Thoracic aorta (tissue), 2 donors: ENCODE measurements at regions not wholly inside any gene's neighbourhood (a gene's known extent, or its start where the extent isn't known, plus 50 kb on each side); places are given as distances from the start of the nearest gene placed in this dataset.

Experiments
- ATAC-seq: fragments of 150-250 bp; one replicate; pipeline ENCODE4 v1.8.0; 2017; ENCODE audit warnings: low read depth; ENCODE audit not compliant: insufficient number of reproducible peaks, low FRiP score
- DNase-seq: peaks from one replicate; pipeline ENCODE4 v3.0.0-alpha.2; 2020; ENCODE audit warnings: low spot score
- H3K27ac ChIP-seq, 2 donors: fragments of 200-600 bp; sonication (generic); 1 replicate in 1 of 2; 2 replicates in 1 of 2; pipeline ENCODE4 v1.5.1; 2016; ENCODE audit warnings: mild to moderate bottlenecking in 2 of 2, moderate library complexity in 2 of 2
- H3K27me3 ChIP-seq: fragments of 200-600 bp; sonication (generic); replicated peaks from 2 replicates; pipeline ENCODE4 v1.6.0; 2016; ENCODE audit warnings: mild to moderate bottlenecking; ENCODE audit not compliant: insufficient read depth
- H3K36me3 ChIP-seq: fragments of 200-600 bp; sonication (generic); one replicate; pipeline ENCODE4 v1.5.1; 2016
- H3K4me1 ChIP-seq, 2 donors: fragments of 200-600 bp; sonication (generic); 1 replicate in 1 of 2; 2 replicates in 1 of 2; pipeline versions ENCODE4 v1.5.1 to v1.6.0; 2016; ENCODE audit warnings: low read depth in 2 of 2, mild to moderate bottlenecking in 1 of 2; ENCODE audit not compliant: control insufficient read depth in 1 of 2
- H3K4me3 ChIP-seq: fragments of 200-600 bp; sonication (generic); 2 replicates; pipeline ENCODE4 v1.5.1; 2016; ENCODE audit warnings: mild to moderate bottlenecking
- H3K9me3 ChIP-seq: fragments of 200-600 bp; sonication (generic); 2 replicates; pipeline ENCODE4 v1.5.1; 2016
- CTCF ChIP-seq: fragments of 200-600 bp; sonication (generic); IDR thresholded peaks from one replicate; pipeline ENCODE4 v1.5.1; 2019; ENCODE audit warnings: antibody characterized with exemption

- no peak overlapping the region for H3K4me3 ChIP-seq
- DNase-seq: no peak
- no peaks in the 10 kb centered on the region for H3K27me3 ChIP-seq
- no peaks in the 10 kb centered on the region for H3K4me1 ChIP-seq
- no peak overlapping the region for H3K27ac ChIP-seq
- H3K36me3 ChIP-seq: no peaks in the 10 kb centered on the region
- TF ChIP-seq CTCF: no peak
- H3K9me3 ChIP-seq: no peaks in the 10 kb centered on the region
- ATAC-seq: no peak
These were observed 178.6 kb downstream of the GATA3 start for GRCh38 chr10:8233049-8233448.

- H3K9me3 ChIP-seq: no peaks in the 10 kb centered on the region
- no peaks in the 10 kb centered on the region for H3K36me3 ChIP-seq
- no peak overlapping the region for H3K27ac ChIP-seq
- no peak overlapping the region for H3K4me3 ChIP-seq
- H3K27me3 ChIP-seq: no peaks in the 10 kb centered on the region
- ATAC-seq (no peak), DNase-seq (no peak)
- no peak for TF ChIP-seq CTCF
- no peaks in the 10 kb centered on the region for H3K4me1 ChIP-seq
These were observed 179.4 kb downstream of the GATA3 start for GRCh38 chr10:8233832-8234259.

GRCh38 chr10:8235253-8236027 lies 181.0 kb downstream of the GATA3 start:
- no peak for TF ChIP-seq CTCF
- no peak for ATAC-seq
- no peak overlapping the region for H3K27ac ChIP-seq
- H3K36me3 ChIP-seq: no peaks in the 10 kb centered on the region
- no peaks in the 10 kb centered on the region for H3K27me3 ChIP-seq
- no peaks in the 10 kb centered on the region for H3K9me3 ChIP-seq
- no peak for DNase-seq
- H3K4me3 ChIP-seq: no peak overlapping the region
- no peaks in the 10 kb centered on the region for H3K4me1 ChIP-seq

GRCh38 chr10:8238986-8239385 lies 184.5 kb downstream of the GATA3 start:
- Histone ChIP-seq H3K4me1 (no peaks in the 10 kb centered on the region), H3K4me3 (no peak overlapping the region), H3K36me3 (no peaks in the 10 kb centered on the region), H3K27me3 (no peaks in the 10 kb centered on the region), H3K9me3 (no peaks in the 10 kb centered on the region), H3K27ac (no peak overlapping the region)
- no peak for DNase-seq
- TF ChIP-seq CTCF: no peak
- no peak for ATAC-seq

- Histone ChIP-seq H3K9me3 (no peaks in the 10 kb centered on the region), H3K4me1 (no peaks in the 10 kb centered on the region), H3K36me3 (no peaks in the 10 kb centered on the region), H3K27ac (no peak overlapping the region), H3K4me3 (no peak overlapping the region), H3K27me3 (no peaks in the 10 kb centered on the region)
- TF ChIP-seq CTCF: no peak
- DNase-seq: no peak
- ATAC-seq: no peak
These were observed 186.4 kb downstream of the GATA3 start for GRCh38 chr10:8240861-8241260.
